Erythroblast (primary cell): ENCODE measurements at regions not wholly inside any gene's neighbourhood (a gene's known extent, or its start where the extent isn't known, plus 50 kb on each side); places are given as distances from the start of the nearest gene placed in this dataset.

Source experiments
- DNase-seq, 2 experiments: peaks; one replicate each; lab custom pipeline; 2025; lab: John Stamatoyannopoulos, UW
- GATA1 ChIP-seq: IDR thresholded peaks from 2 replicates; pipeline ENCODE4 v1.6.1; 2011; ENCODE audit warnings: low read depth, mild to moderate bottlenecking, control low read depth, low read length, moderate library complexity
- POLR2A ChIP-seq: IDR thresholded peaks from 2 replicates; pipeline ENCODE4 v1.6.1; 2011; ENCODE audit warnings: mild to moderate bottlenecking, low read length

GRCh38 chr6:165082636-165083035 is 226.8 kb downstream of the C6orf118 start:
- no peak for TF ChIP-seq GATA1
- no peak for TF ChIP-seq POLR2A
- no peak for DNase-seq

- TF ChIP-seq POLR2A (no peak), GATA1 (no peak)
- DNase-seq = no peak
Observed at GRCh38 chr6:165081944-165082532, 227.4 kb downstream of the C6orf118 start.

GRCh38 chr6:165077876-165078275 is 231.5 kb downstream of the C6orf118 start:
- TF ChIP-seq POLR2A (no peak), GATA1 (no peak)
- no peak for DNase-seq

GRCh38 chr6:165071906-165072305 is 237.5 kb downstream of the C6orf118 start:
- no peak for DNase-seq

GRCh38 chr6:165060720-165061119 is 248.7 kb downstream of the C6orf118 start:
- TF ChIP-seq POLR2A (no peak), GATA1 (no peak)
- no peak for DNase-seq

More at GRCh38 chr6:165071906-165072305, 237.5 kb downstream of the C6orf118 start:
- TF ChIP-seq GATA1 = no peak
- no peak for TF ChIP-seq POLR2A

- no peak for DNase-seq
- TF ChIP-seq POLR2A (no peak), GATA1 (no peak)
Observed at GRCh38 chr6:165059032-165059431, 250.4 kb downstream of the C6orf118 start.

- no peak for DNase-seq
Observed at GRCh38 chr6:165056292-165056691, 253.1 kb downstream of the C6orf118 start.

GRCh38 chr6:165055231-165055630 is 254.2 kb downstream of the C6orf118 start:
- no peak for TF ChIP-seq POLR2A
- no peak for DNase-seq

More at GRCh38 chr6:165056292-165056691, 253.1 kb downstream of the C6orf118 start:
- no peak for TF ChIP-seq GATA1
- TF ChIP-seq POLR2A = no peak

GRCh38 chr6:165052561-165053480 is 256.6 kb downstream of the C6orf118 start:
- no peak for TF ChIP-seq POLR2A
- TF ChIP-seq GATA1 = no peak
- DNase-seq = no peak

- peak; percentile 22 to 46 for DNase-seq
- TF ChIP-seq GATA1 (no peak), POLR2A (no peak)
Observed at GRCh38 chr6:165049362-165049761, 260.0 kb downstream of the C6orf118 start.

- DNase-seq = no peak
- TF ChIP-seq GATA1 (no peak), POLR2A (no peak)
Observed at GRCh38 chr6:165047952-165048351, 261.5 kb downstream of the C6orf118 start.

GRCh38 chr6:165045631-165046030 is 263.8 kb downstream of the C6orf118 start:
- no peak for DNase-seq

GRCh38 chr6:165042912-165043311 is 266.5 kb downstream of the C6orf118 start:
- TF ChIP-seq POLR2A (no peak), GATA1 (no peak)
- DNase-seq = no peak

More at GRCh38 chr6:165045631-165046030, 263.8 kb downstream of the C6orf118 start:
- TF ChIP-seq POLR2A = no peak
- no peak for TF ChIP-seq GATA1

GRCh38 chr6:165040440-165040839 is 269.0 kb downstream of the C6orf118 start:
- TF ChIP-seq POLR2A = no peak
- TF ChIP-seq GATA1 = no peak
- DNase-seq = no peak
